ACC112 (cell line): ENCODE measurements at regions not wholly inside any gene's neighbourhood (a gene's known extent, or its start where the extent isn't known, plus 50 kb on each side); places are given as distances from the start of the nearest gene placed in this dataset.
"Not testable (repeated sequence)": the region's sequence is repeated elsewhere in the genome, so short reads cannot be mapped to it uniquely, and the experiment has no call there.

Source experiments
- H2AFZ ChIP-seq: fragments of 200-600 bp; sonication (generic); one replicate; pipeline ENCODE4 v1.6.0; 2017; ENCODE audit warnings: antibody characterized with exemption, low read length; ENCODE audit not compliant: unreplicated experiment
- H3K27ac ChIP-seq: fragments of 200-600 bp; sonication (generic); 2 replicates; pipeline ENCODE4 v1.5.1; 2014; ENCODE audit warnings: low read depth, mild to moderate bottlenecking, antibody characterized with exemption, low read length, moderate library complexity
- H3K27me3 ChIP-seq: fragments of 200-600 bp; sonication (generic); 2 replicates; pipeline ENCODE4 v1.6.1; 2014; ENCODE audit warnings: mild to moderate bottlenecking, antibody characterized with exemption, low read length, moderate library complexity, mixed read lengths; ENCODE audit not compliant: insufficient read depth
- H3K36me3 ChIP-seq: fragments of 200-600 bp; sonication (generic); 2 replicates; pipeline ENCODE4 v1.6.1; 2016; ENCODE audit warnings: mild to moderate bottlenecking, antibody characterized with exemption, low read length, moderate library complexity, mixed read lengths; ENCODE audit not compliant: insufficient read depth
- H3K4me1 ChIP-seq: fragments of 200-600 bp; sonication (generic); one replicate; pipeline ENCODE4 v1.6.1; 2016; ENCODE audit warnings: low read length, mixed read lengths; ENCODE audit not compliant: insufficient read depth, unreplicated experiment, control insufficient read depth
- H3K4me3 ChIP-seq: fragments of 200-600 bp; sonication (generic); 2 replicates; pipeline ENCODE4 v1.5.1; 2014; ENCODE audit warnings: mild to moderate bottlenecking, low read depth, low read length
- H3K79me2 ChIP-seq: fragments of 200-600 bp; sonication (generic); one replicate; pipeline ENCODE4 v1.6.0; 2016; ENCODE audit warnings: low read length; ENCODE audit not compliant: control insufficient read depth, unreplicated experiment, insufficient read depth

DNA sequence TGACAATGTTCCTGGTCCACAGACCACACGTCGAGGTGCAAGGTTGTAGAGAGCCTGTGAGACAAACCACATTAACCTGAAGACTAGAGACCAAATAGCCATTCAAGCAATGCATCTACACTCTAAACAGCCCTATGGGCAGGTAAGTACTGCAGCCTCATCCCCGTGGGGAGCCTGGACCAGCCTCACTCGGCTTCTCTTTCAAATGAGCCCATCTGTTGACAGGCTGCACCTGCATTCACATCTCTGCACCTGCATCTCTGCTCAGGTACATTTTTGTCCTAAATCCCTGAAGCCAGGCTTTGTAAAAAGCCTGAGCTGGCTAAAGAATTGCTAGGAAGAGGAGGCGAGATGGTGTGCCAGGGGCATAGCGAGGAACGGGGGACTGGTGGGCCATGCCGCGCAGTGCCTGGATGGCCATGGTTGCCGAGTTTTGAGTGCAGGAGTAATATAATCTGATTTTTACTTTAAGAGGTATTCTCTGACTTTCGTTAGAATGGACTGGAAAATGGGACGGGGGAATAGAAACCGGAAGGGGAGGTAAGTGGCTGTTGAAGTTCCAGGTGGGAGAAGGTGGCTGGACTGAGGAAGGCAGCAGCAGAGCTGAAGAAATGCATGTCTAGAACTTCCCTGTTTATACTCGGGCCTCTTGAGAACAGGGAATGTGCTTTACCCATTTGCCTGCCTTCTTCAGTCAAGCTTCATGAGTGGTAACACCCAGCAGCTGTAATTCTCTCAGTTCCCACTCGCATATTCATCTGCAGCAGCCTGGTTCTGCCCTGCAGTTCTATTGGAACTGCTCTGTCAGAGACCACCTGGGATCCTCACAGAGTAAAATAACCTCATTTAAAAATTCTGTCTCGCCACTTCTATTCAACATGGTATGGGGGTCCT lies 226.4 kb downstream of the OPA1 start:
- H3K4me1 ChIP-seq, result no peaks in the 10 kb centered on the region
- H3K27me3 ChIP-seq, result peaks cover 17% of the 10 kb centered on the region
- H3K36me3 ChIP-seq, result no peaks in the 10 kb centered on the region
- no peak overlapping the region for H3K4me3 ChIP-seq
- H2AFZ ChIP-seq, result no peak overlapping the region
- H3K79me2 ChIP-seq, result no peaks in the 10 kb centered on the region
- no peak overlapping the region for H3K27ac ChIP-seq

DNA sequence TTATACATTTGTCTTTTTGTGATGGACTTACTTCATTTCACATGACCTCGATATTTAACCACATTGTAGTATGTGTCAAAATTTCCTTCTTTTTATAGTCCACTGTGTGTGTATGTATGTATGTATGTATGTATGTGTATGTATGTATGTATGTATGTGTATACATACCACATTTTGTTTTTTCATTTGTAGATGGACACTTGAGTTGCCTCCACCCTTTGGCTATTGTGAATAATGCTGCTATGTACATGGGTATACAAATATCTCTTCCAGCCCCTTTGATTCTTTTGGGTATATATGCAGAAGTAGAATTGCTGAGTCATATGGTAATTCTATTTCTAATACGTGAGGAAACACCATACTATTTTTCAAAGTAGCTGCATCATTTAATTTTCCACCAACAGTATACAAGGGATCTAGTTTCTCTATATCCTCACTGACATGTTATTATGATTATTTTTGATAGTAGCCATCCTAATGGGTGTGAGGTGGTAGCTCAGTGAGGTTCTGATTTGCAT lies 228.2 kb downstream of the OPA1 start:
- no peaks in the 10 kb centered on the region for H3K79me2 ChIP-seq
- H3K36me3 ChIP-seq, result no peaks in the 10 kb centered on the region
- no peak overlapping the region for H3K27ac ChIP-seq
- H3K4me1 ChIP-seq, result peaks cover 5% of the 10 kb centered on the region
- H2AFZ ChIP-seq, result no peak overlapping the region
- H3K27me3 ChIP-seq, result peaks cover 13% of the 10 kb centered on the region
- H3K4me3 ChIP-seq, result no peak overlapping the region

DNA sequence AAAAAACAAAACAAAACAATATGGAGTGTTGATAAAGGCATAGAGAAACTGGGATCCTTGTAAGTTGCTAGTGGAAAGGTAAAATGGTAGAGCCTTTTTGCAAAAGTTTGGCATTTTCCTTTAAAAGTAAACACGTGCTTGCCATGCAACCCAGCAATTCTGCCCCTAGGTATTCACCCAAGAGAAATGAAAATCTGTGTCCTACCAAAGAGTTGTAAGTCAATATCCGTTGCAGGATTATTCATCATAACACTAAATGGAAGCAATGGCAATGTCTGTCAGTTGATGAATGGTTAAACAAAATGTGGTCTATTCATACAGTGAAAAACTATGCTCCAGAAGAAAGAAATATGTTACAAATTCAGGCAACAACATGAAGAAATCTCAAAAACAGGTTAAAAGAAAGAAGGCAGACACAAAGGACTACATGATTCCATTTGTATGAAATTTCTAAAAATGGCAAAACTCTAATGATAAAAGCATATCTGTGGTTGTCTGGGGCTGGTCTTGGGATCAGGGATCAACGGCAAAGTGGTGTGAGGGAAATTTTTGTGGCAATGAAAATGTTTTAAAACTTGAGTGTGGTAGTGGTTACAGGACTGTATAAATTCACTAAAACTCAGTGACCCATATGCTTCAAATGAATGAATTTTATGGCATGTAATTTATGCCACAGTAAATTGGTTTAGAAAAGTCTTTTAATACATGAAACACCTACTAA lies 229.6 kb downstream of the OPA1 start:
- H2AFZ ChIP-seq, result no peak overlapping the region
- no peaks in the 10 kb centered on the region for H3K36me3 ChIP-seq
- peaks cover 14% of the 10 kb centered on the region for H3K4me1 ChIP-seq
- H3K27ac ChIP-seq, result no peak overlapping the region
- peaks cover 10% of the 10 kb centered on the region for H3K27me3 ChIP-seq
- no peaks in the 10 kb centered on the region for H3K79me2 ChIP-seq
- H3K4me3 ChIP-seq, result no peak overlapping the region

DNA sequence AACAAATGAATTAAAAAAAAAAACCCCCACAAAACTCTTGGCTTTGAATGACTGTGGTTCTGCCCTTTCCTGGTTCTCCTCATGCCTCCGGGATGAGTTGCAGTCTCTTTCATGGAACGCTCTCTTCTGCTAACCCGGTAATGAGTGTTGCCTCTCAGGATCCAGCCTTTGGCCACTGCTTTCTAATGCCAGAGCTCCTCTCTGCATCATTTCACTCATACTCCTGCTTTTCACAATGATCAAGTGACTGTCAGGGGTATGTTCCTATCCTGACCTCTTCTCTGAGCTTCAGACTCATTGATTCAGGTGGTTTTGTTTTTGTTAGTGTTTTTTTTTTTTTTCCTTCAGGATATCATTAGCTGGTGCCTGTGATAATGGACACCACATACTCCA lies 230.2 kb downstream of the OPA1 start:
- not testable (repeated sequence) for H2AFZ ChIP-seq, H3K36me3 ChIP-seq, H3K4me3 ChIP-seq, H3K79me2 ChIP-seq, H3K27ac ChIP-seq, H3K27me3 ChIP-seq
- H3K4me1 ChIP-seq, result peaks cover 14% of the 10 kb centered on the region

DNA sequence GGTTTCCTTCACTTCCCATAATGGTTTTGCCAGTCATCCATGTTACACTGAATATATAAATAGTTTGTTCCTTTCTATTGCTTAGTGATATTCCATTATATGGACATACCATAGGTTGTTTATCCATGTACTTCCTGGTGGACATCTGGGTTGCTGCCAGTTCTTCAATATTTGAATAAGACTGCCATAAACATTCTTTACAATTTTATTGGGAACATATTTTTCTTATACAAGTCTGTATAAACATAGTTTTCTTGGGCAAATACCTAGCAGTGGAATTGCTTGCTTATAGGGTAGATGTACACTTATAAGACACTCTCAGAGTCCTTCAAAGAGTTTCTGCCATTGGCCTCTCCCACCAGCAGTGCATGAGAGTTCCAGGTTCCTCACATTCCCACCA lies 231.4 kb downstream of the OPA1 start:
- Histone ChIP-seq H3K4me1 (peaks cover 15% of the 10 kb centered on the region), H3K36me3 (no peaks in the 10 kb centered on the region), H3K27ac (no peak overlapping the region), H3K4me3 (no peak overlapping the region), H3K79me2 (no peaks in the 10 kb centered on the region), H3K27me3 (peaks cover 15% of the 10 kb centered on the region), H2AFZ (no peak overlapping the region)

DNA sequence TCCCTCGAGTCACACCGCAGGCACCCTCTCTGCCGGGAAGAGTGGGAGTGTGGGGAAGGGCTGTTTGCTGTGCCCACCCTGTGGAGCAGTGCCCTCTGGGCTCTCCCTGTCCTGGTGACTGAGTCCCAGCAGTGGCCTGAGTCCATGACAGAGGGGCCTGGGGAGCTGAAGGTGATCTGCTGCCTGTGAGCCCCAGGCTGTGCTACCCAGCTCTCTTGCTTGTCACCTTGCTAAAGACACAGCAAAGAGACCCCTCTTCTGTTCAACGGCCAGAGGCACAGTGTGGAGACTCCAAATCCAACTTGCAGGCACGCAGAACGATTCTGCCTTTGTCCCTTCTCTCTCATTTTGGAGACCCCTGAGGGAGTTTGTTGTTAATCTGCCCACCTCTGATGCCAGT lies 232.6 kb downstream of the OPA1 start:
- Histone ChIP-seq H3K4me1 (peaks cover 19% of the 10 kb centered on the region), H3K27me3 (peaks cover 15% of the 10 kb centered on the region), H3K36me3 (no peaks in the 10 kb centered on the region), H3K27ac (no peak overlapping the region), H2AFZ (peak overlapping the region; percentile 80), H3K79me2 (no peaks in the 10 kb centered on the region), H3K4me3 (no peak overlapping the region)

DNA sequence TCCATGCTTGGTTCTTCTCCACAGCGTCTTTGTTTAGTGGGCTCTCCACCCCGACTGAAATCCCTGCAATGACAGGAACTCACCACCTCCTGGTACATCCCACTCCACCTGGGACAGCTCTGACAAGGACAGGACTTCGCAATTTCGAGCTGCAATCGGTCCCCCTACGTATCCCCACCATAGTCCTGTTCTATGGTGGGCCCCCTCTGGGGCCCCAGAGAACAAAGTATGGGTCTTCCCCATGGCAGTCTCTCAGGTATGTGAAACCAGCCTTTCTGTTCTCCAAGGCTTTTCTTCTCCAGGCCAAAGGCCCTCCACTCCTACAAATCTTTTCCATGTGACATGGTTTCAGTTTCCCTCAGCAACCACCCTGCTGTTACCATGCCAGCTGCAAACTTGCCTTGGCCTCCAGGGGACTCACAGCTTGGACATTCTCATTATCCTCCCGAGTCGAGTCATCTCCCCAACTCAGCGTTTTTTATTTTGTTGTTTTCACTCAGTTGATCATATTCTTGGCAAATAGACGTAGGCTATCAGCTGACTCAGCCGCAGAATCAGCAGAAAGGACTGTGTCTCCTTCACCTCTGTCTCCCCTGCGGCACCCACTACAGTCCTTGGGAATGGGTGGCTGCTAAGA lies 233.3 kb downstream of the OPA1 start:
- peaks cover 15% of the 10 kb centered on the region for H3K27me3 ChIP-seq
- H2AFZ ChIP-seq, result peak overlapping the region; percentile 80
- peaks cover 19% of the 10 kb centered on the region for H3K4me1 ChIP-seq
- peak overlapping the region; percentile 52 for H3K27ac ChIP-seq
- no peaks in the 10 kb centered on the region for H3K36me3 ChIP-seq
- H3K4me3 ChIP-seq, result peak overlapping the region; percentile 51
- H3K79me2 ChIP-seq, result no peaks in the 10 kb centered on the region

DNA sequence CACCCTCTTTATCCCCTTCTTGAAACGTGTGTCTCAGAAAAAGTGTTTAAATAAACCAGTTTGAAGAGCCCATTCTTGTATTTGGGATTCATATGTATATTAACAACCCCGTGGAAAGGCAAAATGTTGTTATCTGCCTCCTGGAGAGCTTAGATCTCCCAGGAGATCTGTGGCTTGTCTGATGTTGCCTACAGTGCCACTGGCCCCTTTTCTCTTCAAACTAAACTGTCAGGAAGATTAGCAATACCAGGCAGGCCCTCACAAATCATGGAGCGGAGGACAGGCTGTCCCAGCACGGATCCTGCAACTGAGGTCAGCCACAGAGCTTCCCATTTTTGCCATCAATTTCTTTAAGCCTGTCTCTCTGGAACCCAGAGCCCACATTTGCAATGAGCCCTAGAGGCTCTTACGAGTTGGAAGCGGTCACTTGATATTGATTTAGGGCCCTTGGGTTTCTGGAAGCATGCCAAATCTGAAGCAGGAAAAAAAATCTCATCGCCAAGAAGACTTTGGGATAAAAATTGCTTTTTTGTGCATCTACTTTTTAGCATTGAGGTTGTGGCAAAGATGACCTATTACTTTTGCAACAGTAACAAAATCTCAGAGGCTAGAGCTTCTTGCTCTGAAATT lies 234.1 kb downstream of the OPA1 start:
- H3K27me3 ChIP-seq, result peaks cover 15% of the 10 kb centered on the region
- no peaks in the 10 kb centered on the region for H3K36me3 ChIP-seq
- H3K27ac ChIP-seq, result peak overlapping the region; percentile 45; the same call in 1 of the 2 replicates
- no peak overlapping the region for H3K4me3 ChIP-seq
- H2AFZ ChIP-seq, result peak overlapping the region; percentile 10
- peaks cover 19% of the 10 kb centered on the region for H3K4me1 ChIP-seq
- no peaks in the 10 kb centered on the region for H3K79me2 ChIP-seq

DNA sequence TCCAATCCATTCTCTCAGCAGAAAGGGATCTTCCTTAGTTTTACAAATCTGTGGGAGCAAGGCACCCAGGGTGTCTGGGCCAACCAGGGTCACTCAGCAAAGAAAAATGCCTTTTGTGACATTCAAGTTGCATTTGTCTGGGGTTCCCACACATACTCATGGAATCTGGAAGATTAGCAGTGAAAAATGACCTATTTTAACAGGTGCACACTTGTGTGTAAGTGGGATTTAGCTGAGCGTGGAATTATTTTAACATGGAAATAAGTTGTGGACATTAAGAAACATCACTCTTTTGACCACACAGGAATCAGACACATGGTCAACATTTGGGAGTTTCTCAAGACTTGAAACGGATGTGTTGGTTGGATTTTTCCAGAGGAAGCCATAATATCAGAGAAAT lies 234.9 kb downstream of the OPA1 start:
- no peak overlapping the region for H2AFZ ChIP-seq
- no peak overlapping the region for H3K4me3 ChIP-seq
- no peak overlapping the region for H3K27ac ChIP-seq
- H3K27me3 ChIP-seq, result peaks cover 8% of the 10 kb centered on the region
- H3K79me2 ChIP-seq, result no peaks in the 10 kb centered on the region
- H3K4me1 ChIP-seq, result peaks cover 19% of the 10 kb centered on the region
- H3K36me3 ChIP-seq, result no peaks in the 10 kb centered on the region

DNA sequence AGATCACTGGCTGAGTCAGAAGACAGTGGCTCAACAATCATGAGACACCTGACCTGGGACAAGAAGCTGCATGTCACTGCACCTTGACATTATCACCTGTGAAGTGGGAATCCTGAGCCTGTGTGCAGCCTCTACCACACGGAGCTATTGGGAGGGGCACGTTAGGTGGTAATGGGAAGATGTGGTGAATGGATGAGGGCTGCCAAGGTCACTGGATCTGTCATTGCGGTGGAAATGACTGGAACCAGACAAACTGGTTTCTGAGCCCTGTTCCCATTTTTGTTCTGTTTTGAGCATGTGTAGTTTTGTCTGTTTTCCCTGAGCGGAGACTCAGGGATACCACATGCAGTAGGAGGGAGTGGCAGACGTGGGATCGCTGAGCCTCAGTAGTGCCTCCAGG lies 235.5 kb downstream of the OPA1 start:
- H3K4me1 ChIP-seq, result peaks cover 19% of the 10 kb centered on the region
- H3K27ac ChIP-seq, result no peak overlapping the region
- no peak overlapping the region for H2AFZ ChIP-seq
- peaks cover 8% of the 10 kb centered on the region; the same call in 1 of the 2 replicates for H3K27me3 ChIP-seq
- no peaks in the 10 kb centered on the region for H3K79me2 ChIP-seq
- H3K36me3 ChIP-seq, result no peaks in the 10 kb centered on the region
- no peak overlapping the region for H3K4me3 ChIP-seq
